ENCODE measurements at regions not wholly inside any gene's neighbourhood (a gene's known extent, or its start where the extent isn't known, plus 50 kb on each side); places are given as distances from the start of the nearest gene placed in this dataset.
"Not testable (repeated sequence)": the region's sequence is repeated elsewhere in the genome, so short reads cannot be mapped to it uniquely, and the experiment has no call there.

- no peak for DNase-seq (ENCODE audit: low read depth, low spot score)
Observed at GRCh38 chr5:88092958-88093605, 175.6 kb downstream of the TMEM161B start.

GRCh38 chr5:88092358-88092757 lies 176.3 kb downstream of the TMEM161B start:
- DNase-seq (ENCODE audit: low read depth, low spot score) = no peak

DNA sequence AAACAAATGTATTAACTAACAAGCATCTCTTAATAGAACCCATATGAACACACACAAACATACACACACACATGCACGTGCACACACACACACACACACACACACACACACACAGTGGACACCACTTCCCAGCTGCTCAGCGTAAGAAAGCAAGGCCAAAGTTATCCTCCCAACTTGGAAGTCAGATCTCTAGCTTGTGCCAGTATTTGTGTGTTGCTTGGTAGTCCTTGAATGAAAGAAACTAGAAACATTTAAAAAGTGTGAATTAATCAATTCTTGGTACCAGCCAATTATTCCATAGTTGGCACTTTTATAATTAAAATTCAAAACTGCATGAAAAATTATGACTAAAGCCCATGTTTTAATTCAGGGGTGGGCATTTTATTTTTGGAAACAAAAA lies 178.1 kb downstream of the TMEM161B start:
- DNase-seq (ENCODE audit: low read depth, low spot score) = no peak

- DNase-seq (ENCODE audit: low read depth, low spot score) = no peak
Observed at GRCh38 chr5:88089719-88090390, 178.8 kb downstream of the TMEM161B start.

- DNase-seq (ENCODE audit: low read depth, low spot score) = no peak
Observed at GRCh38 chr5:88085462-88085861, 183.2 kb downstream of the TMEM161B start.

- no peak for DNase-seq (ENCODE audit: low read depth, low spot score)
Observed at GRCh38 chr5:88081877-88082276, 186.8 kb downstream of the TMEM161B start.

DNA sequence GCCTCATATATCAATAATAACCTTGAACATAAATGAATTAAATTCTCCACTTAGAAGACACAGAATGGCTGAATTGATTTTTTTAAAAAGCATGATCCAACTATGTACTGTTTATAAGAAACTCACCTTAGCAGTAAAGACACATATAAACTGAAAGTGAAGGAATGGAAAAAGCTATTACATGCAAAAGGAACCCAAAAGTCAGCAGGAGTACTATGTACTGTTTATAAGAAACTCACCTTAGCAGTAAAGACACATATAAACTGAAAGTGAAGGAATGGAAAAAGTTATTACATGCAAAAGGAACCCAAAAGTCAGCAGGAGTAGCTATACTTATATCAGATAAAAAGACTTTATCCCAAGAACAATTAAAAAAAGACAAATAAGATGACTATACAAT lies 204.8 kb downstream of the TMEM161B start:
- no peak for DNase-seq (ENCODE audit: low read depth, low spot score)

GRCh38 chr5:88060194-88060593 lies 208.5 kb downstream of the TMEM161B start:
- no peak for DNase-seq (ENCODE audit: low read depth, low spot score)

- no peak for DNase-seq (ENCODE audit: low read depth, low spot score)
Observed at GRCh38 chr5:88058625-88059024, 210.0 kb downstream of the TMEM161B start.

- not testable (repeated sequence) for DNase-seq (ENCODE audit: low read depth, low spot score)
Observed at GRCh38 chr5:88052468-88052867, 216.2 kb downstream of the TMEM161B start.

GRCh38 chr5:88051148-88051547 lies 217.5 kb downstream of the TMEM161B start:
- no peak for DNase-seq (ENCODE audit: low read depth, low spot score)

DNA sequence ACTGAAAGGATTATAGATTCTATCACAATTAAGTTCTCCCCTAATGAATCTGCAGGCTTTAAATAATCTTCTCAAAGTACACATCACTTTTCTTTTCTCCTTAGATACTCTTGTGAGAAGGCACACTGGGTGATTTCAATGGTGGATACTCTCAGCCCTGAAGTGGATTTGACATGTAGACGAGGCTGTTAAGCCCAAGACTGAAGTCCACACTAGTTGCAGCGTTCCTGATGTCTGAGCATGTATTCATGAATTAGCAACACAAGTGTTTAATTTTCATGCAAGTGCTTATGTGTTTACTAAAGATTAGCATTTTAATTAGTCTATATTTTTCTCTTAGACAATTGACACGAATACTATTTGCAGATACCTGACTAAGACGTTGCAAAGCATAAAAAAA lies 218.9 kb downstream of the TMEM161B start:
- DNase-seq (ENCODE audit: low read depth, low spot score) = no peak

GRCh38 chr5:88049156-88049555 lies 219.5 kb downstream of the TMEM161B start:
- no peak for DNase-seq (ENCODE audit: low read depth, low spot score)

DNA sequence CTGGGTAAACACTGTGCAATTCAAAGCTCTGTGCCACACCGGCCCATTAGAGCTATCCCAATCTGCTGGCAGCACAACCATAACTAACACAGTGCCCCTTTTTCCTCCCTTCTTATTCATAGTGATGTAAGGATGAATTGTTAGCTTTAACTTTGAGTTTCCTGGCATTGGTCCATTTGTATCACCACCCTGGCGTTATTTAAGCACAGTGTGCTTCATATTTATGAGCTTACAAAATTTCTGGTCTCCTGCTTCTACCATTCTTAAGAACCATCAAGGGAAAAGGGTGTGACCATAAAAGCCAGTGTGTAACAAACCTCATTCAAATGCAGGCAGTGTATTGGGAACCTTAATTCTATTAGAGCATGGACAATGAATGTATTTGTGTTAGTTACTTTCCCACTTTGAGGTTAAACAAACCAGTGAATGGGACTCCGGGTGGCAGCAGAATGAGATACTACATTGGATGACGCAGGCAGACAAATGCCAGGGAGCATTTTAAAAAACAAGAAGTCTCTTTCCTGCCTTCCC lies 222.6 kb downstream of the TMEM161B start:
- DNase-seq (ENCODE audit: low read depth, low spot score) = no peak

DNA sequence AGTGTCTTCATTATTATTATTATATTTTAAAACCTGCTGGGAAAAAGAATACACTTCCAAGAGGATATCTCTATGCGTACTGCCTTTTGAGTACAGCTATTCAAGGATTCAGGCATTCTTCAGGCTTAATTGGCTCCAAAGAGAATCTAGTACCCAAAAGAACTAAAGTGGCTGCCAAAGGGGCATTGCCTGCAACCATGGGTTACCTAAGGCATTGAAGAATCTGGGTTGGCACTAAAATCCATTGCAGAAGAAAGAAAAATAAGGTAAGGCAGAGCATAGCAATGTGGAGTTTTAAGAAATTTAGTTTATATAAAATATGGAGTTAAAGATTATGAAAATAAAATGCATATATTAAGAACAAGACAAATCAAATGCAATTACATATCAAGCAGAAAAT lies 223.5 kb downstream of the TMEM161B start:
- no peak for DNase-seq (ENCODE audit: low read depth, low spot score)

DNA sequence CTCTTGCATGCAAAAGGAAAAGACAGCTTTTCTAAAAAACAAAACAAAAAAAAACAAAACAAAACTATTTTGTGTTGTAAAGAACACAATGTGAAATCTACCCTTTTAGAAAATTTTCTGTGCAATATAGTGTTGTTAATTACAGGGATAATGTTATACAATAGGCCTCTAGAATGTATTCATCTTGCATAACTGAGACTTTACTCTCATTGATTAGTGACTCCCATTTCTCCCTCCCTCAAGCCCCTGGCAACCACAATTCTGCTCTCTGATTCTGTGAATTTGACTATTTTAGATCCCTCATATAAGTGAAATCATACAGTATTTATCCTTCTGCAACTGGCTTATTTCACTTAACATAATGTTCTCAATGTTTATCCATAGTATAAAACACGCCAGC lies 234.1 kb downstream of the TMEM161B start:
- no peak for DNase-seq (ENCODE audit: low read depth, low spot score)

- no peak for DNase-seq (ENCODE audit: low read depth, low spot score)
Observed at GRCh38 chr5:88033191-88033590, 235.5 kb downstream of the TMEM161B start.

GRCh38 chr5:88029011-88029410 lies 239.6 kb downstream of the TMEM161B start:
- no peak for DNase-seq (ENCODE audit: low read depth, low spot score)

DNA sequence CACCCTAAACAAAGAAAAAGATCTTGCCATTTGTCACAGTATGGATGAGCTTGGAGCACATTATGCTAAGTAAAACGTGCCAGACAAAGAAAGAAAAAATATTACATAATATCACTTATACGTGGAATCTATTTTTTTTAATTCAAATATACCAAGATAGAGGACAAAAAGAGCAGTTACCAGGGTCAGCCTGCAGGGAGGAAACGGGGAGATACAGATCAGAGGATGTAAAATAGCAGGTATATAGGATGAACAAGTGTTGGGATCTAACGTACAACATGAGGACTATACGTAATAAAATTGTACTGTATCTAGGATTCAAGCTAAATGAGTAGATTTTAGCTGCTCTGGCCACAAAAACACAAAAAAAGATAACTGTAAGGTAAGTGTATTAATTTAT lies 247.5 kb downstream of the TMEM161B start:
- no peak for DNase-seq (ENCODE audit: low read depth, low spot score)

DNA sequence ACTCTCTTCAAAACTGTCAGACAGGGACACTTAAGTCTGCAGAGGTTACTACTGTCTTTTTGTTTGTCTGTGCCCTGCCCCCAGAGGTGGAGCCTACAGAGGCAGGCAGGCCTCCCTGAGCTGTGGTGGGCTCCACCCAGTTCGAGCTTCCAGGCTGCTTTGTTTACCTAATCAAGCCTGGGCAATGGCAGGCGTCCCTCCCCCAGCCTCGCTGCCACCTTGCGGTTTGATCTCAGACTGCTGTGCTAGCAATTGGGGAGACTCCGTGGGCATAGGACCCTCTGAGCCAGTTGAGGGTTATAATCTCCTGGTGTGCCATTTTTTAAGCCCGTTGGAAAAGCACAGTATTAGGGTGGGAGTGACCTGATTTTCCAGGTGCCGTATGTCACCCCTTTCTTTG lies 253.7 kb downstream of the TMEM161B start:
- not testable (repeated sequence) for DNase-seq (ENCODE audit: low read depth, low spot score)

- no peak for DNase-seq (ENCODE audit: low read depth, low spot score)
Observed at GRCh38 chr5:88000877-88001276, 267.8 kb downstream of the TMEM161B start.

- DNase-seq (ENCODE audit: low read depth, low spot score) = no peak
Observed at GRCh38 chr5:87997662-87998061, 271.0 kb downstream of the TMEM161B start.

DNA sequence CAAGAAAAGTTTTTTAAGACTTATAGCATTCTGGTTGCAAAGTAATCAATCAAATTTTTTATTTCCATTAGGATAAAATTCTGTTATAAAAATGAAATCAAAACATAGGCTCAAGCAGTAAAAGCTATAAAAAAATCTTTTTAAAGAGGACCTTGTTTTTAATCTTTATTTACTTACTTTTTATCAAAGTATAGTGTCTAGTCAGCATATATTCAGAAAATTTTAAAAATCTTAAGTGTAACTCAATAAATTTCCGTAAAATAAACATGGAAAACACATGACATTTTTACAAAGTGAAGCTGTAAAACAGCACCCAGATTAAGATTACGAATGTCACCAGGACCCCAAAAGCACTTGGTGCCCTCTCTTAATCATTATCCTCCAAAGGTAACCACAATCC lies 302.4 kb downstream of the TMEM161B start:
- no peak for DNase-seq (ENCODE audit: low read depth, low spot score)

Data from activated CD4-positive, CD25-positive, alpha-beta regulatory T cell treated with anti-CD3 and anti-CD28 coated beads, Interleukin-2, amount 50 U/mL, for 16 hours (primary cell).